G401.6 (cell line): ENCODE measurements at regions not wholly inside any gene's neighbourhood (a gene's known extent, or its start where the extent isn't known, plus 50 kb on each side); places are given as distances from the start of the nearest gene placed in this dataset.
A peak's percentile ranks its signal among the peaks of the same experiment; 100 is the strongest.

Experiments
- FAIRE-seq: peaks from 2 replicates; lab custom pipeline; 2012; peaks lifted over from hg19 to GRCh38; lab: Jason Lieb, UNC

DNA sequence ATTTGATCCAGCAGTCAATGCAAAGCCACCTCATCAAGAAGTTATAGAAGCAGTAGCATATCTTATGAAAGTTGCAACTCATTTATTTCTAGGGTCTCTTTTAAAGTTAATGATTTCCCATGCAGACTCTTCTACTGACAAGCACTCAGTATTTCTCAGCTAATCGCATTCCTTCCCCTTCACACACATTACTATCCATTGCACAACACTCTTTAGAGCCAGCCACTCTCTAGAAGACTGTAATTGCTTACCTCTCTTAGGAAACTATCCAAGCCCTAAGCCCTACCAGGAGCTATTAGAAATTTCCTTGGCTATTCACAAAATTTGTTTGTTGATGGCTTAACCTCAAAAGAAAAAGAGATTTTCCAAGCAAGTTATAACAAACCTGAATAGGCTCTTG lies 106.0 kb downstream of the ADAMTS1 start:
- FAIRE-seq: no peak

DNA sequence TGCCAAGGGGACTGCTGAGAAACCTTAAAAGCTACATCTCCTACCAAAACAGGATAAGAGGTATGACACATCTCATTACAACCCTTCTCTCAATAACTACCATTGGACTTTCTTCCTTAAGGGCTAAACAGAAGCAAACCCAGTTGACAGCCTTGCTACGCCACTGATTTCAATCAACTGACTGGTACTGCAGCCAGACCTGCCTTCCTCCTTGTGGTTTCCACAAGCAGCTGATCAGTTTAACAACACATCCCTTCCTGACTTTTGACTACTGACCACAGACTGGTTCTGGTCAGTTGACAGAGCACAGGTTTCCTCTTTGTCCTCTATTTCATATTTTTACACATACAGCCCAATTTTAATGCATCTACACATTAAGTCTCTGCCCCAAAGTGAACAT lies 108.8 kb downstream of the ADAMTS1 start:
- FAIRE-seq: no peak

DNA sequence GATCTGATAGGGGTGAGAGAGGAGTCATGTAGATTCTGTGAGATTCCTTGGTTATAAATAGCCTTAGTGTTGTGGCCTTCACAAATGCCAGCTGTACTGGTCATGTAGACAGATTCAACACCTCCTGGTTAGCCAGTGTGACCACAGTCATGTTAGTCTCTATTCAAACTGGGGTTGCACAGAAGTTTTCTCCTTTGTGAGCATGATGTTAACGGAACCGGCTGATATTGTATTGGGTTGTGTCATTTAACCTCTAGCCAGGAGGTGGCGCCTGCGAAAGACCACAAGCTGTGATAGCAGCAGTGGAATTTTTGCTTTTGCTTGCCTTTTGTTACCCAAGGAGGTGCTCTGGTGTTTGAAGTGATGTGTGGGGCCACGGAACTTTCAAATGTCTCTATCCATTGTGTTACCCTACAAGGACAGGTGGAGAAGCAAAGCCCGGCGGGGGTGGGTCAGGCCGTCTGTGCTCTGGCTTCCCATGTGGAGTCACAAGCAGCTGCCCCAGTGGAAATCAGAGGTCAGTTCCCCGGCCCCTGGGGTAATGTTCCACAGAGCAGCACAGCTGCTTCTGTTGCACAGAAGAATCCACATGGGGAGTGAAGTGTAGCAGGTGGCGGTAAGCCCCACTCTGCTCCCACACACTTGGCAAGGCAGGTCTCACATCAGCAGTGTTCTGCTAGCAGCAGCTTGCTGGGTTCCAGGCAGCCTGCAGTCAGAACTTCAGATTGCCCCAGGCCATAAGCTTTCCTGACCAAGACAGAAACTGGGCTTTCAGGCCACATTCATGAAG lies 112.6 kb downstream of the ADAMTS1 start:
- FAIRE-seq: no peak

DNA sequence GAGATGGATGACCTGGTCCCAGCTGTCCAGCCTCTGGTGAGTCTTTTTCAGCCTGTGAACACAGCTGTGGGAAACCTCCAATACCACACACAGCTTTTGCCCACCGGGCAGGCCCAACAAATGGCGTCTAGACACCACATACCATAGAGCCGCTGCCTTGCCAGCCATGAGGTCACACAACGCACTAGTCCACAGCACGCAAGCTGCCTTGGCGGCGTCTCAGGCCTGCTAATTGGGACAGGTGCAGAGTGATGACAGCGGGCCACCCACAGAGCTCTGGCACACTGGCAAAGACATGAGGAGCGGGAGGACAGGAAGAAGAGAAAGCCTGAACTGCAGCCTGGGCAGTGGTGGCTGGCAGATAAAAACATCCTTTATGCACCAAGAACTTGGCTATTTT lies 125.5 kb downstream of the ADAMTS1 start:
- FAIRE-seq: no peak

DNA sequence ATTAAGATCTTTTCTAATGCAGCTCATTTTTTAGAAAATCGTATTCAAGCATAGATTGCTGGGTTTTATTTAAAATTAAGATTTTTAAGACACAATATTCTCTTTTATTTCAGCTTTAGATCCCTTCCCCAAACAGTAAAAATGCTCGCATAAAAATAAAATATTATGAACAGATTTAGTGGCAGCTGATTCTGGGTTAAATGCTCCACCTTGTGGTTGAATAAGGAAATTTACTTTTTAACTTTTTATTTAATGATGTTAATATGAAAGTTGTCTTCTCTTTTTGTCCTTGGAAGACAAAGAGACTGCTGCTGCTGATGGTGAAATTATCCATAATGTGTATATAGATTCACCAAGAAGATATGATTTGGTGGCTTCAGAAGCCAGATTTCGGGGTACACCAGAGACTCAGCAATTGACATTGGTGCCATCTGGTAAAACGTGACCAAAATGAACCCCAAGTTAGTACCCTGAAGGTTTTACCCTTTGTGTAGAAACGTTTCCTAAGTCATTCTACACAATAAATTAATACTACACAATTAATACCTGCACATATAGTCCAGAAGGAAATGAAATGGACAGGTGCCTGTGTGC lies 128.0 kb downstream of the ADAMTS1 start:
- FAIRE-seq: peak; percentile 92

DNA sequence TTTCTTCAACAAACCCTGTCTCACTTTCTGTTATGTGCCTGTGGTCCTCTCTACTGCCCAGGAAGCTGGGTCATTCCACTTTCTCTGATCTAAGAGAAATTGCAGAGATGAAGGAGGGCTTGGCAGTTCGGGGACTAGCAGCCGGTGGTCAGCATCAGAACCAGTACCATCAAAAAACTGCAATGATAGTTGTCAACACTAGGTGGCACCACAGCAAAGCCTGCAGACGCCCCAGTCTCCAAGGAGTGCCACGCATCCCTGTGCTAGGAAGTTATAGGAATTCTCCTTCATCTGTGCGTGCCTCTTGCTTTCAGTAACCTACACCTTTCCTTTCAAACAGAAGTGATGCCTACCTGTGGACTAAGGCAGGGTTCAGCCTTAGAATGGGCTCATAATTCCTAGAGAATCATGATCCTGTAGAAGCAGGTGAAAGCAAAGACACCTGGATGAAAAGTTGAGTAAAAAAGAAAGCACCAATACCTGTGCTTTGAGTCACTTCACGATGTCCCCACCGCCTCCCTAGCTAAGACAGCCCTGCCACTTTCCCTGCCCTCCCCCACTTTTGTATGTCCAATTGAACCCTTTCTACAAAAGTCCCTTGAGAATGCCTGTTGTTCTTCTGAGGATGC lies 129.2 kb downstream of the ADAMTS1 start:
- no peak for FAIRE-seq

- FAIRE-seq: no peak
Measured at GRCh38 chr21:26715116-26715515, 130.1 kb downstream of the ADAMTS1 start.

GRCh38 chr21:26710155-26710554 lies 135.1 kb downstream of the ADAMTS1 start:
- FAIRE-seq: no peak

DNA sequence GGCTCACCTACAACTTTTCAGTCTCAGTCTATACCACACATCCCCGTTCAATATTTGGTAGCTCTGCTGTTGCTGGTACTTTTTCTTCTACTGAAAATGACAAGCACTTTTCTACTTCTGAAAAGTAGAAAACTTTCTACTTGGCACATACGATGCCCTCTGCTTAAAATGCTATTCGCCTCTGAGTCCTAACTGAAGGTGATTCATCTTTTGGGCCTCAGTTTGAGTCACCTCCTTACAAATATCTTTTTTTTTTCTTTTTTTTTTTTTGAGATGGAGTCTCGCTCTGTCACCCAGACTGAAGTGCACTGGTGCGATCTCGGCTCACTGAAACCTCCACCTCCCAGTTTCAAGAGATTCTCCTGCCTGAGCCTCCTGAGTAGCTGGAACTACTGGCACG lies 136.0 kb upstream of the CYYR1 start:
- no peak for FAIRE-seq

- FAIRE-seq: no peak
Measured at GRCh38 chr21:26708223-26708800, 135.2 kb upstream of the CYYR1 start.

DNA sequence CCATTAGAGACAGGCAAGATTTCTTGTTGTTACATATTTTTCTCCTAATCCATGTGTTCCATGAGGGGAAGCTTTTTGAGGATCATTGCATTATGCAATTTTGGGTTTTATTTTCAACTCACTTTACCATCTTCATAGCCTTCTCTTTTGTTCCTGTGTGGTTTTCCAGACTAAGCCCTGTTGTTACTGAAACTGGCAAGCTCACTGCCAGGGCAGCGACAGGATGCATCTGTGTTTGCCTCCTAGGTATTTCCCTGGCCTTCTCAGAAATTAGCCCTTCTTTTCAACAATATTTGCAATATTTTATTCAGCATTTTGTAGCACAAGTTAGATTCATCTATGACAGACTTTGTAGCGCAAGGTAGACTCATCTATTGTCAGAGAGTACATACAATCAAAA lies 134.2 kb upstream of the CYYR1 start:
- no peak for FAIRE-seq

DNA sequence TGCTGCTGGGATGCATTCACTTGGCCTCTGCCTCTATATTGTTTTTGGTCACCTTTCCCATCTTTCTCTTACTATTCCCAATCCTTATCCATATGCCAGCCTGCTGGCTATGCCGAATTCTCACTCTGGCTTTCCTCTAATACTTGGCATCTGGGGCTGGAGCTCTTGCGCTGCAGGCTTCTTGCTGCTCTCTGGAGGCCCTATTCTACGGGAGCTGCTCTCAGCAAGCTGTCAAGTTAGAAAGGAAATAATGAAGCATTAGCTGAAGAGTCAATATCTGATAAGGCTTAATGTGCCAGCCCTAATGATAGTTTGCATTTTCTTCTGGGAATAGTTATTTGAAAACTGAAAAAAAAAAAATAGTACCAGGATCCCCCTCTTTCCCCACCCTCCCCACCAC lies 125.3 kb upstream of the CYYR1 start:
- no peak for FAIRE-seq

DNA sequence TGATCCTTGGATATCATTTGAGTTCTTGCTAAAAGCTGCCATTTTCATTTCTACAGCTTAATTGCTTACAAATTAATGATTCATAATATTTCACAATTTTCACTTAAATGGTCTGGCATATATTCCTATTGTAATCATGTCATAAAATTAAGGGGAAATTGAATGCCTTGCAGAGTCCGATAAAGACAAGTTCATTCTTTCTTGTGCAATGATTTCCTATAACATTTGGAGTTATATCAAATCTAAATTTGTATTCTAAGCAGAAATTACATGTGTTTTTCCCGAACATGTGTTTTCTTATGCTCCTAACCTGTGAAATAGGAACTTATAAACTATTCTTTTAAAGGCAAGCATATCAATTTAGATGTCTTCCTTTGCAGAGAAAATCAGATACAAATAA lies 118.3 kb upstream of the CYYR1 start:
- FAIRE-seq: no peak

GRCh38 chr21:26686705-26687104 lies 113.6 kb upstream of the CYYR1 start:
- FAIRE-seq: no peak

- no peak for FAIRE-seq
Measured at GRCh38 chr21:26686278-26686677, 113.2 kb upstream of the CYYR1 start.

GRCh38 chr21:26684889-26685288 lies 111.8 kb upstream of the CYYR1 start:
- no peak for FAIRE-seq

GRCh38 chr21:26683996-26684395 lies 110.9 kb upstream of the CYYR1 start:
- no peak for FAIRE-seq

GRCh38 chr21:26679284-26679683 lies 106.2 kb upstream of the CYYR1 start:
- no peak for FAIRE-seq

DNA sequence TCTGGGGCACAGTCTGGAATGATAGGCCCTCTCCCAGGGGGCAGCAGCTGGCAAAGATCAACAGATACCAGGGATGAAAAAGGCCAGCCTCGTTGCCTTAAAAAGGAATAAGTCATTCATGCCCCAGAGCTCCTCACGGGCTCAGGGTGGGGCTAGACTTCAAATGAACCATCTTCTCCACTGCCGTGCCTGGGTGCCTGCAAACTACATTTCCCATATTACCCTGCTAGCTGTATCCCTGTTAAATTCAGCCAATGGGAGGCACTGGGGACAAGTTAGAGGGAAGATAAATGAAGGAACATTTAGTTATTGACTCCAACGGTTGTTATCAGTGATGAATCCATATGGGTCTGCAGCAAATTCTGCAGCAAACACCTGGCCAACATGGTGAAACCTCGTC lies 101.2 kb upstream of the CYYR1 start:
- no peak for FAIRE-seq

DNA sequence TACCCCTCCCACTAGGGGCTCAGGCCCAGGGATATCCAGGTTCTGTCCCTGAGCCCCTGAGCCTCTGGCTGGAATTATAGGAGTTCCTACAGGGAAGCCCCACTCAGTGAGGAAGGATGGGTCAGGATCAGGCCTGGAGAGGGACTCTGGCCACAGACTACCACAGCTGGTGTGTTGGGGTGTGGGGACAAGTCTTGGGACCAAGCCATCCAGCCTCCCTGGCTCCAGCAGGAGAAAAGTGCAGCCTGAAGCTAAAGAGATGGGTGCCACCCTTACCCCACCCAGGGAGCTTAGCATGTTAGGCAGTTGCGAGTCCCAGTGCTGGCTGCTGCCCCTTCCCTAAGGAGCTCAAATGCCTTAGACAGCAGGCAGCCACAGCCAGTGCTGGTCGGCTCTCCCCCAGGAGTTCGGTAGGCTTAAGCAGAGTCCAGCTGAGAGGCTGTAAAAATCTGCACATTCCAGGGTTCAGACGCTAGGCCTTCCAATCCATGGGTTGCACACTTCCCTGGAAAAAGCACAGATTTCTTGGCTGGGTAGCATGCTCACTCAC lies 96.2 kb upstream of the CYYR1 start:
- FAIRE-seq: no peak

GRCh38 chr21:26659757-26660156 lies 86.7 kb upstream of the CYYR1 start:
- no peak for FAIRE-seq

GRCh38 chr21:26659182-26659581 lies 86.1 kb upstream of the CYYR1 start:
- FAIRE-seq: no peak

DNA sequence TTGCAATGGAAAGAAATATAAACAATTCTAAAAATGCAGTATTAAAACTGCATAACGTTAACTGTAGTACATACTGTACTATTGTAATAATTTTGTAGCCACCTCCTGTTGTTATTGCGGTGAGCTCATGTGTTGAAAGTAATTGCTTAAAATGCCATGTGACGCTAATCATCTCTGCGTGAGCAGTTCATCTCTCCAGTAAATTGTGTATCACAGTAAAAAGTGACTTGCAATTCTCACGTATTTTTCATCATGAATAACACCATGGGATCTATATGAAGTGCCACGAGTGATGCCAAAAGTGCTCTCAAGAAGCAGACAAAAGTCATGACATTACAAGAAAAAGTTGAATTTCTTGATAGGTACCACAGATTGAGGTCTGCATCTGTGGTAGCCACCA lies 82.4 kb upstream of the CYYR1 start:
- no peak for FAIRE-seq
